ENCODE measurements at regions not wholly inside any gene's neighbourhood (a gene's known extent, or its start where the extent isn't known, plus 50 kb on each side); places are given as distances from the start of the nearest gene placed in this dataset.
A peak's percentile ranks its signal among the peaks of the same experiment; 100 is the strongest.

DNA sequence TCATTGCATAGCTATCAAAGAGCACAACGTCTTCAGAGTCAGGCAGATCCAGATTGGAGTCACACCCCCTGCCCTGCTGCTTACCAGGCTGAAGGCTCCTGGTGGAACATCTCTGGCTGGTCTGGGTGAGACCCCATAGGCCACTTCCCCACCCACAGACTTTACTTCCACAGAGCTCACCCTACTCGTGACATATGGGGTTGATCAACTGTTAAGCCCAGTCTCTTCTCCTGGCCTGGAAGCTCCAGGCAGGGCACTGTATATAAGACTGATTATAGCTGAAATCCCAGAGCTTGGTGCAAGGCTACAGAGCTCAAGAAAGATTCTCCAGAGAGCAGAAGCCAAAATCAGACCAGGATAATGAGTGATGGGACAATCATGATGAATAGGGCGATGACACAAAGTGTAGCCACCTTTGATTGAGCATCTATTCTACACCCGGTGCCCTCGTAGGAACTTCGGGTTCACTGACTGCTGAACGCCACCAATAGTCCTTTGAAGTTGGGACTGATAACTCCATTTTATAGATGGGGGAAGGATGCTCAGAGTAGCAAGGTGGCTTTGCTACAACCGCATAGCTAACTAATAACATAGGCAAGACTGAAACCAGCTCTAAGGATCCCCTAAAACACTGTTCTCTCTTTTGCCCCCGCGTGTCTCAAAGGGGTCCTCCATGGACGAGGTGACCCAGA lies 287.8 kb downstream of the BCL11B start:
- no peak for DNase-seq

DNA sequence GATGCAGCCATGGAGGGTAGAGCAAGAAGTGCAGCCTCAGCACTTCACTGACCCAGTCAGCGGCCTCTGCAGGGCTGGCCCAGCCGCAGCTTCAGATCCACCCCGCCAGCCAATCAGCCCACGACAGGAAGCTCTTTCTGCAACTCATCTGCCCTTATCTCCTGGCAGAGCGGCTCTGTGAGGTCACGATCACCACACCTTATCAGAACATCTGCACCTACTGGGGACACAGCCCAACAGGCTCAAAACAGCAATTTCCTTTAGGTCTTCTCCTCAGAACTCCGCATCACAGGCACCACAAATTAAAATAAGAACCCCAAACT lies 287.3 kb downstream of the BCL11B start:
- no peak for DNase-seq

DNA sequence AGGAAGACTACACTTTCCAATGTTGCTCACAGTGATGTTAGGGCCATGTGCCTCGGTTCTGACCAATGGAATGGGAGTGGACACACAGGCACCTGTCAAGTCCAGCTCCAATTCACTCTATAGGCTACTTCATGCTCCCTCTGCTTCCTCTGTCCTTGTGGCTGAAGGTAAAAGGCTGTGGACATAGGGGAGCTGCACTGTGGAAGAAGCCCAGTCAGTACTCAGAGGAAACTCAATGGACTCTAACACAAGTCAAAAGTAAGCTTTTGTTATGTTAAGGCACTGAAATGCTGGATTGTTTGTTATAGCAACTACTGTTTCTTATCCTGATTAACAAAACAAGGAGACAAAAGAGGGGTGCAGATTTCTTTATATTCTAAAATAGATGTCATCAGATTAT lies 278.2 kb downstream of the BCL11B start:
- DNase-seq: no peak

DNA sequence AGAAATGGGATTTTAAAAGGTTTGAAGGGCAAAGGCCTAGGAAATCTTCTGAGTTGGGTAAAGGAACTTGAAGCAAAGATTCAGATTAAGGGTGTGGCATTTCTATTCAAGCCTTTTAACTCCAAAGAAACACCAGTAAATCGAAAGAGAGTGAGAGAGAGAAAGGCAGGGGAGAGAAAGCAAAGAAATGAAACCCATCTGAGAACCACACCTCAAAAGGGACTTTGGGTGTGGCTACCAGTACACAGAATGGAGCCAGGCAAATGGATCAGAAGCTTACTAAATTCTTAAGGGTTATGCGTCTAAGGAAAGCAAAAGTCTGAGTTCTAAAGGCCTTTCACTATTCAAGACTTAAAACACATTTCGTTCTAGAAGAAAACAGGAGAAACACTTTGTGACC lies 277.4 kb downstream of the BCL11B start:
- no peak for DNase-seq

DNA sequence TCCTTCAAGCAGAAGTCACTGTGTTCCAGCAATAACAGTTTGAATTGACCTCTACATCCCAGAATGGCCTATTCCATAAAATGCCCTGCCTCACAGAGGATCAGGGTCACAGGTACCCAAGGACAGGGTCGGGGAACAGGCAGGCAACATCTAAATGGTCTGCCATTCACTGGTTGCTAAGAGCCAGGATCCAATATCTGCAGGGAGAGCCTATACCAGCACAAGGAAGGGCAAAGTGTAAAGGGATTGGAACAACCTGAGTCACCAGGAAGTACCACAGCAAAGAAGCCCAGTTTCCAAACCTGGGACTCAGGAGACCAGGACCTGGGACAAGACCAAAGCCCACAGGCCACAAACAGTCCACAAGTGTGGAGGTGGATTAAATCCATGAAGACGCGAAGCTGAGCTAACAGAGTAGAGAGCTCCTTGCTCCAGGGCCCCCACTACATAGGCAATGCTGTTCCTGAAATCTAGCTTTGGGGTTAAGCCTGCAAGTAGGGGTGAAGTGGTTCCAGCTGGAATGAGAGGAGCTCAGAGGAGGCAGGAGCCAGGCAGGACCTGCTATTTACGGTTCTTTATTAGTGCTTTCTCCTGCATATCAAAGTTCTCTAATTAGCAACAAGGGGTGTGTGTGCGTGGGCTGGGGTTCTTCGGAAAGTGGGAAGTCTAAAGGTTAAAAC lies 274.3 kb downstream of the BCL11B start:
- DNase-seq: no peak

DNA sequence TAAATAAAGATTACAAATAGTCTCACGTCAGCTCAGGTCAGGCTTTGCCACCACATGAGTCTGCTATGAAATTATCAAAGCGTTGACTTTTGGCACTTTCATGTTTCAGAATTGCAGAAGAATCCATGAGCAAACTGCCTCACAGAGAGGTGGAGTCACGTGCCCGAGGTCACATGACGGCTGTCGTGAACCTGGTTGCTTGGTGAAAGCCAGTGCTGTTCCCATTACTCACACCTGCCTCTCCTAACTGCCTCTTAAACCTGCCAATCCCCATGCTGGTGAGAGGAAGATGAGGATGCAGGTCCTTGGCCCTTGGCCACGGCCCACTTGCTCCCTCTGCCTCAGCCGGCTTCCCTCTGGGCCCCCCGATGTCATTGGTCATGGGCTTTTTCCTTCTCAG lies 272.7 kb downstream of the BCL11B start:
- no peak for DNase-seq

DNA sequence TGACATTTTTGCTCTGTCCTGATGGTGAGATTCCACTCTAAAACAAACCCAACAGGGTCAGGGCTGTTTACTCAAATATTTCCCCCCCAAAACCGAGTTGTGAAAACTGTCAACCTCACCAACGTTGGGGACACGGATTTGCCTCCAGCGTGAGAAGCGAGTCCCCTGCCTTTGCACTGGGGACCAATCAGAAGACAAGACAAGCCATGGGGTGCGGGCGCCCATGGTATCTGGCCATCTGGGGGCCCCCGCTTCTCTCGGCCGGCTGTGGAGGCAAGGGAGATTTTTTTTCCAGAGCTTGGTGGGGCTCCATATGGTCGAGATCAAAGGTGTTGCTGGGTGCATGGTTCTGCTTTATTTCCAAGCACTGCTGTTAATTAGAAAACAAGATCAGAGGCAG lies 272.1 kb downstream of the BCL11B start:
- no peak for DNase-seq

DNA sequence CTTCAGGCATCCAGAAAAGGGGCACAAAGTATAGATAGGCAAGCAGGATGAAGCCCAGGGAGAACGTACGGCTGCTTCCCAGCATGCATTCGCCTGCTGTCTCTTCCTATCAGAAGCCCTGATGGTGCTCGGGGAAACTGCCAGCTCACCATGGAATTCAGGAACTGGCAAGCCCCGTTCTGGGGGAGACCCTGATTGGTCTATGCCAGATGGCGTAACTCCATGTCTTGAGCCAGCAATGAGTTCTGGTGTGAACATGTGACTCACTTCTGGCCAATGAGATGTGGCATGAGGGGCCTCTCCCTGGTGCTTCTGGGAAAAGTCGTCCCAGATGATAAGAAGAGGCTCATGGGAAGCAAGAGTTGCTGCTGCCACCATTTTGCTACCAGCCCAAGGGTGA lies 270.8 kb downstream of the BCL11B start:
- DNase-seq: no peak

DNA sequence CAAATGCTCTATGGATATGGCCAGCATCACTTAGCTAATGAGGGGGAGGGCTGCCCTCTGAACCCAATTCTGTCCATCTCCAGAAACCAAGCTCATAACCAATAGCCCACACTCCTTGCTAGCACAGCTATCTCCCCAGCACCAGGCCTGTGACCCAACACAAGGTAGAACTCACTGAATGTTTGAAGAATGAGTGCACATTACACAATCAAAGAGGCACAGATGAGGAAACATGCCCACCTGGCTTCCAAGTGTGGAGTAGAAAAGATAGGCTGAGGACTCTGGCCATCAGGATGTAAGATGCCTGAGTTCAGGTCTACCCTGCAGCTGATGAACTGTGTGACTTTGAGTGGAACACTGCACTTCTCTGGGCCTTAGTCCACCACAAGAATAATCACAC lies 268.4 kb downstream of the BCL11B start:
- no peak for DNase-seq

DNA sequence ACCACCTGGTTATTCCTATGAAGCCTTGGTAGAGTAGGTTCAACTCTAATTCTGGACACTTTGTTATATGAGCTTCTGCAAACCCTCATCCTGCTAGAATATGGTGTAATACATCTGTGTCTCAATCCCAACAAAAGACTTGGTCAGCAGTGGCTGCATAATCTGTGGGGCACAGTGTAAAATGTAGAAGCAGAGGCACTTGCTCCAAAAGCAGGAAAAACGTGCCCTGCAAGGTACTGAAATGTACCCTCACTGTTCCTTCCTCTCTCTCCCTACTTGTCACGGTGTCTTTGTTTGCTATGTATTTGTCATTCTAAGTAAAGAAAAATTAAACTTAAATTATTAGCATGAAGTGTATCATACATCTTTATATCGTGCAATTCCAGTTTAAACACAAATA lies 267.9 kb downstream of the BCL11B start:
- DNase-seq: no peak

DNA sequence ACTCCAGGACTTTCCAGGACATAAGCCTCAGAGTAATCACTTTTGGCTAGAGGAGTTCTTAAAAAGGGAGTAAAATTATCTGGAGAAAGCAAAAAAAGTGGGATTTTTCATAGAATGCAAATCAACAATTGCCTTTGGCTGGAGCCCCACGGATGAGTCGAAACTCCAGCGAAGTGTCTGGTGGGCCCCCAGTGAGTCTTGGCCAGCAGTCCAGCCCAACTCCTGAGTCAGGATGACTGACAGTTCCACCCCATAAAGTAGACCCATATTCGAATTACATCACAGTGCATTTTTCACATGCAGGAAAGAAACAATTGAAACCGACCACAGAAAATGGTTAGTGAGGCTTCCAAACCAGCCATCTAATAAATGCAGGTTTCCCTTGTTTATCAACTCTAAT lies 265.7 kb downstream of the BCL11B start:
- DNase-seq: peak; percentile 6

DNA sequence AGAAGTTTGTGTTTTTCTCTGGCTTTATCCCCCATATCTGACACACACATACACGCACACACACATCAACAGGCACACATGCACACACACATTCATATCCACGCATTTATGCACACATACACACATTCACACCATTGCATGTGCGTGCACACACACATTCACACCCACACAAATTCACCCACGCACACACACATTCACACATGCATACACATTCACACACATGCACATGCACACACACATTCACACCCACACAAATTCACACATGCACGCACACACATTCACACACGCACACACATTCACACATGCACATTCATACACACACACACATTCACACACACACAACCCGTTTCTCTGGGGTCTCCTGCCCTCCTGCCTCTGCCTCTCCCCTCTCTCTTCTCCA lies 264.2 kb downstream of the BCL11B start:
- DNase-seq: no peak

DNA sequence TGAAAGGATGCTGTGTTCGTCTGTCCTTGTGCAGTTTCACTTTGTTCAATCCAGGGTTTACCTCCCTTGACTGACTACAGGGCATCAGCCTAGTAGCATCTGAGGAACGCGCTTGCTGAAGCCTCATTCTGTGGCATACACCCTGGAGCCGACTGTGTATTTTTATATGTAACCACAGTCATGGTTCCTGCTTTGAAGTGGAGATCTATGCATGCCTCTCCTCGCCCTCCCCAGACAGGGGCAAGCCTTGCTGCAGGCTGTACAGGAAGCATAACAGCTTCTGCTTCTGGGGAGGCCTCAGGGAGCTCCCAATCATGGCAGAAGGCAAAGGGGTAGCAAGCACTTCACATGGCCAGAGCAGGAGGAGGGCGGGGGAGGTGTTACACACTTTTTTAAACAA lies 262.1 kb downstream of the BCL11B start:
- no peak for DNase-seq

DNA sequence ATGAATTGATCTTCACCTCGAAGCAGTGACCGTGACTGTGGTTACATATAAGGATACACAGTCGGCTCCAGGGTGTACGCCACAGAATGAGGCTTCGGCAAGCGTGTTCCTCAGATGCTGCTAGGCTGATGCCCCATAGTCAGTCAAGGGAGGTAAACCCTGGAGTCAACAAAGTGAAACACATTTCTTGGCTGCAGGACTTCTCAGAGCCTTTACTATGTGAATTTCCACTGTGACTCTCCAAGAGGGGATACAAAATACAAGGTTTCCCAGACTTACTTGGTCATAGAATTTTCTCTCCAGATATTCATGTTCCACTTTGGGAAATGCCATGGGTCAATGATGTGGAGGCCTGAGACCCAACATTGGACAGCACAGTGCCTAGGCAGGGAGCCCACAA lies 260.6 kb downstream of the BCL11B start:
- DNase-seq: no peak

DNA sequence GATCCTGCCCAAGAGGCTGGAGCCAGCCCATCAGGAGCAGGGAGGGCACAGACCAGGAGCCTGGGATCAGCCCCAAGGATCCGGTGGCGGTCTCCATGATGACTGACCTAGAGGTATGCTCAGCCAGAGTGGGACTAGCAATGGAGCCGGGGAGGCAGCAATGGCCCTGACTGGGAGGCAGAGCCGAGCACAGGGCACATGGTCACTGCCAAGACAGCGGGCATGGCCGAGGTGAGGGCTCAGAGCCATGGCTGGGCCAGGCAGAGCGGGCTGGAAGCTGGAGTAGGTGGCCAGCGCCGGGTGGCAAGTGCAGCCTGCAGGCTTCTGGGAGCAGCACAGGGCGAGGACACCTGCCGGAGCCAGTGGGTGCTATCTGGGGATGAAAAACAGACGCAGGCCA lies 259.3 kb downstream of the BCL11B start:
- DNase-seq: no peak

DNA sequence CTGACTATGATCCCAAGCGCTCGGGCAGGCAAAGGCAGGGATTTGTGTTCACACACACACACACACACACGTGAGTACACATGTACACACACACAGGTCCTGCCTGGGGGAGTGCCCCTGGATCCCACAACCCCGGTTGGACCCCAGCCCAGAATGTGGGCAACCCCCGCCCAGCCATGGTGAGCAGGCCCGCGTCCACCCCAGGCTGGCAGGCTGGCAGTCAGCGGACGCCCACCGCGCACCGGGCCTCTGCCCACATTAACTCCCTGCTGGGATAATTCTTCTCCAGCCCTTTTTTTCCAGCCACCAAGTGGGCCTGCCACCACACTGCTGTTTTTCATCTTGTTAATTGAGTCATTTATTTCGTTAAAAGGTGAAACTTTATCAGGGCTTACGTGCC lies 256.2 kb downstream of the BCL11B start:
- no peak for DNase-seq

DNA sequence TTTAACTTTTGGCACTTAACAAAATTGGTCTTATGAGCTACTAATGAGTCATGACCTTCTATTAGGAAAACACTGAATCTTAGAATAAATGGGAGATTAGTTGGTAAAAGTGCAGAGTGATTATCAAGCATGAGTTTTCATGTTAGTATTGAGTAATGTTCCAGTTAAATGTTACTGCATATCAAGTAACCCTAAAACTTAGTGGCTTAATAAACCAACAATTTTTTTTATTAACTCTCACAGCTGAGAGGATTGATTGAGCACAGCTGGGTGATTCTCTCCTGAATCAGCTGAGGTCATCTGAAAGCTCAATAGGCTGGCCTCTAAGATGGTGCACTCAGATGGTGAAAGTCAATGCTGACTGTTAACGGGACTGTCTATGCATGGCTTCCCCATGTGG lies 248.6 kb downstream of the BCL11B start:
- DNase-seq: no peak

DNA sequence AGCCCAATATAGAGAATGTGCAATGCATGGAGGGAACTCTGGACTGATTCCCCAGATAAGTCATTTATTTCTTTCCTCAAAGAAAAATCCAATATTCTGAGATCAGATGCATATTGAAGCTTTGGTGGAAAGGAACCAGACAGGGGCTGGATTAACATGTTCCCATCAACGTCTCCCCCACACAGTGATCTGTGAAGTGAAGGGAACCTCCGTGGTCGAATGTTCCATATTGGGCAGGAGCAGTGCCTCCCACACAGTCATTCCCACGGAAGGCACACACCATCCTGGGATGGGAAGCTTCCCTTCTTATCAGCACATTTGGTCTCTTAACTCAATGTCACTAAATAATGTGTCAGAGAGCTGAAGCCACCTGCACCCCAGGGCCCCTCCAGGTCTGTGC lies 247.1 kb downstream of the BCL11B start:
- DNase-seq: no peak

DNA sequence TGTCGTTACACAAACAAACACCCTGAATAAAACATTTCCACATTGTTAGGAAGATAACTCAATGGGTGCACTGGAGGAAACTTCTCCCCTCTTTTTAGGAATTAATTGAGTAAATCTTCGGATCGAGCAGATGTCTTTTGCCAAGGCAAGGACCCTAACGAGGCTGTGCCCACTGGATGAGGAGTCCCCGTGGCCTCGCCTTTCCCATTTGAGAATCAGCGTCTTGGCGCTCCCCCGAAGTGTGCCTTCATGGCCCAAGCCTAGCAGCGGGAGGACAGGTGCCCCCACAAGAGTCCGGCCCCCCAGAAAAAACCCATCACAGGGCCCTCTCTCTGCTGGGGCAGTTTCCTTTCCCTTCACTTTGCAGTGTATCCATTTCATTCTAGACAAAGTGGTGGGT lies 246.6 kb downstream of the BCL11B start:
- no peak for DNase-seq

DNA sequence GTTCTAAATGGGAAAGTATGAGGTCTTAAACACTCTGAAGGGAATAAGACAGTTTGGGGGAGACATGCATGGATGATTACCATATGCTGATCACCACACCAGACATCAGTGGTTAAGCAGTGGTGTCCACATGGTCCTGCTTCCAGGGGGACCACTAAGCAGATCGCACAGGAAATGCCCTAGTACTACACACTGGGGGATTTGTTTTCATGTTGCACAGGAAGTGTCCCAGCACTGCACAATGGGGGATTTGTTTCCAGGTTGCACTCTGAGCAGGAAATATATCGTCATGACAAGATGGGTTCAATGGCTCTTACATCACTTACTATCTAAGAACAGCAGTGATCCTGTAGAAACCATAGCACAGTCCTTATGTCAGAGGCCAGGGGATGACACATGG lies 245.5 kb downstream of the BCL11B start:
- DNase-seq: no peak

DNA sequence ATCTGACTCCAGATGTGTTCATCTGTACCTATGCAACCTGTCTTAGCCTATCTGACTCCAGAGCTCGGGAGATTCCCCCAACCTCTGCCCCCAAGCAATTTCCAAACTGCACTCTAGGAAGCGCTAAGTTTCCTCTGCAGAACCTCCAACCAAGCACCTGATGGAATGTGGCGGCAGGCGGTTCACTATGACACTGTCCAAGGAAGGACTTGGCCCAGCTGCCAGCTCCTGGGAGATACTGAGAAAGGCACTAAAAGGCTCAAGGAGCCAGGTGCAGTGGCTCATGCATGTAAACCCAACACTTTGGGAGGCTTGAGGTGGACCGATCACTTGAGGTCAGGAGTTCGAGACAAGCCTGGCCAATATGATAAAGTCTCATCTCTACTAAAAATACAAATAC lies 244.0 kb downstream of the BCL11B start:
- no peak for DNase-seq

DNA sequence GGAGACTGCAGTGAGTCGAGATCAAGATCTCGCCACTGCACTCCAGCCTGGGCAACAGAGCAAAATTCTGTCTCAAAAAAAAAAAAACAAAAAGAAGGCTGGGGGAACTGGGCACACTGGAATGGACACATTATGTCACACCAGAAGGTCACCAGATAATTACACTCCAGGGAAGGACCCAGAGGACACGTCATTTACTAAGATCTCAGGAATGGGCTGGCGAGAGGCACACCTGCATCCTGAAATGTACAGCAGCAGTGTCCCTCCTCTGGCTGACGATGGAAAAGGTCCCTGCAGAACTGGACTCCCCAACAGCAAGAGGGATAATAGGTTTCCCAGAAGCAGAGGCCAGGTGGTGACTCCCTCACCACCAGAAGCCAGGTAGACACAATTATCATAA lies 243.5 kb downstream of the BCL11B start:
- DNase-seq: no peak

DNA sequence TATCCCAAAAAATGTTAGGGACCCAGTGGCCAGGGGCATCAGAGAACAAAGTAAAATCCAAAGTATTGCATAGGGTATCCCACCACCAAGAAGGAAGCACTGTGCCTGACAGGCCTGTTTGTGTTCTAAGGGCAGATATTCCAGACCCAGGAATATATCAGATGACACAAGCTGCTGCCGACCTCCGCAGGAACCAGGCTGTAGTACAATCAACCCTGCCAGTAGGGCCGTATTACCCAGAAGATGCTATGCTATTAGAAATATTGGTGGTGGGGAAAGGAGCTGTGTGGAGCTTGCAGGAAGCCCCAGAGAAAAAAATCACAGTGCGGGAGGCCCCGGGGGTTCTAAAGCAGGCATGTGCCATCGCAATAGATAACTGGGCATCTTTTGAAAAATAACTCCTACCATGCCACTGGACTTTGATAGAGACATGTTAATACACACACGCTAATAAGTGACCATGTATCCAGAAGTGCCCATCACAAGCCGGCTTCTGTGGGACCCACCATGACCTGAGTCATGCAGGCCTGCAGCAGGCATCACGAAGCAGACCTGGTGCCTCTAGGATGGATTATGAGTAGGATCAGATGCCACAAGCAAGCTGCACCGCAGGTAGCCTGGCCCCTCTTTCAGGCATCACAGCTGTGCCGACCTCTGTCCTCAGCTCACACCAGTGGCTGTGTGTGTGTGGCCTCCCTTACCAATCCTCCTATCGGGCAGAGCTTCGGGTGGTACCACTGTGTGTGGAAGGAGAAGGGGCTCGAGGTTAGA lies 242.7 kb downstream of the BCL11B start:
- no peak for DNase-seq

DNA sequence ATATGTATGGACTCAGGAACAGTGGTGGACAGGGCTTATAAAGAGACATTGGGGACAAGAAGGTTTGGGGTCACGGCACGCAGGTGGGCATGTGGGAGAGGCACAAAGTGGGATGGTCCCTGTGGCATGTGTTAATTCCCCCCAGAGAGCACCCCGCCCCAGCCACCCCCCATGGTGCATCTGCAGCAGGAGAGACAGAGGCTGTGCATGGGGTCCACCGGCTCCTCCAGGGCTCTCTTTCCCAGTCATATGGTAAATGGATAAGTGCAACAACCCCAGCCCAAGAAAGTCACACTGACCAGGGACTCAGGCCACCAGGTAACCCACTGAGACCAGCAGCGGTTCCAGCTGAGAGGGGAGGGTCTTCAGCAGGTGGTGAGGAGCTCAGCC lies 242.1 kb downstream of the BCL11B start:
- DNase-seq: no peak

Data from muscle of arm (tissue), 1 donor.